ENCODE measurements at regions not wholly inside any gene's neighbourhood (a gene's known extent, or its start where the extent isn't known, plus 50 kb on each side); places are given as distances from the start of the nearest gene placed in this dataset.

DNA sequence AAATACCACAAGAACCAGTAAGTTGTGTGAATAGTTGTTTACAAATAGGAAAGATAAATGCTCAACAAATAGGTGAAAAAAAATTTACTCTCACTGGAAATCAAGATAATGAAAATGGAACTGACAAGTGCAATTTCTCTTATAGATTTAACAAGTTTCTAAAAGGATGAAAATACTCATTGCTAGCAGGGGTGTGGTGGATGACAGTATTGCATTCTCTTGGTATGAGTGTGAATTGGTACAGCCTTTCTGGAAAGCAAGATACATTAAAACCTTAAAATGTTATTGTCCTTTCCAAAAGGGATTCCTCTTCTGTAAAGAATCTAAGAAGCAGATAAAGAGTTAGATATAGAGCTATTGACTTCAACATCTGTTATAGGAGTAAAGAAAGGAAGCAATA, 240.0 kb upstream of the RPS6KA3 start:
- DNase-seq (ENCODE audit: low spot score) = no peak
- ATAC-seq = no peak
- intact Hi-C loops (cut with DNase I) = no loop called here

DNA sequence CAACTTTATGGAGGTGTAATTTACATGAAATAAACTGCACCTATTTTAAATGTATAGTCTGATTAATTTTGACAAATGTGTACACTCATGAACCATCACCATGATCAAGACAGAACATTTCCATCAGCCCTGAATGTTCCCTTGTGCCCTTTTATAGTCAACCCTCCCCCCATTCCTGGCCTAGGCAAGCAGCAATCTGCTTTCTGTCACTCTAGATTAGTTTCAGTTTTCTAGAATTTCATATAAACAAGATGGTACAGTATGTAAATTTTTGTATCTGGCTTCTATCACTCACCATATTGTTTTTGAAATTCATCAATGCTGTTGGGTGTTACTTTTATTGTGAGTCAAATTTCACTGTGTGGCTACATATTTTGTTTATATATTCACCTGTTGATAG, 234.2 kb upstream of the RPS6KA3 start:
- ATAC-seq = no peak
- intact Hi-C loops (cut with DNase I) = no loop called here

DNA sequence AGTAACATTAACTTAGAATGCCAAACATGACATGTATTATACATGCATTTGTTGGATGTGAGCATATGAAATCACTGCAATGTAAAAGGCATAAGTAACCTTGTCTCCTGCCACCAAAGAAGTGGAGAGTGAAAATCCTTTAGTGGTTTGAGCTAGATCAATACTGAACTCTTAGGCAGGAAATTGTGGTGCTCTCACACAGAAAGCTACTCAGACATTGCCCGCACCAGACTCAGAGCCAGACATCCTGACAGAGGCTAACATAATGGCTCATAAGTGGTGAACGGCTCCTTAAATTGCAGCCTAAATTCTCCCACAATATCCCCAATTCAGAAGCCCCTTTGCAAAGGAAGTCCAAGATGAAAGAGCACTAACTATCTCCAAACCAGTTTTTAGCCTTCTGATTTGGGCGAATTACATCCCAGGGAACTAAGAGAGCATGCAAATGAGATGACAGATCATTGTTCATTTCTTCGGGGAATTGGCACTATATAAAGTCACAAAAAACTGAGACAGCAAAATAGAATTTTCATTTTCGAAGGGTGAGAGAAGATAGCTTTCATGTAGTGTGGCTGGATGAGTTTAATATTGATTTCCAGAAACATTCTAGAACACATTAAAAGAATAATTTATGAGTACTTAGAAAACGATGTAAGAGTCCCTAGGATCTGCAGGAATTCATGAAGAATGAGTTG, 233.6 kb upstream of the RPS6KA3 start:
- ATAC-seq (no peak), DNase-seq (ENCODE audit: low spot score) (no peak)
- intact Hi-C loops (cut with DNase I) = no loop called here

More for the DNA sequence above, 234.2 kb upstream of the RPS6KA3 start:
- DNase-seq (ENCODE audit: low spot score) = no peak

DNA sequence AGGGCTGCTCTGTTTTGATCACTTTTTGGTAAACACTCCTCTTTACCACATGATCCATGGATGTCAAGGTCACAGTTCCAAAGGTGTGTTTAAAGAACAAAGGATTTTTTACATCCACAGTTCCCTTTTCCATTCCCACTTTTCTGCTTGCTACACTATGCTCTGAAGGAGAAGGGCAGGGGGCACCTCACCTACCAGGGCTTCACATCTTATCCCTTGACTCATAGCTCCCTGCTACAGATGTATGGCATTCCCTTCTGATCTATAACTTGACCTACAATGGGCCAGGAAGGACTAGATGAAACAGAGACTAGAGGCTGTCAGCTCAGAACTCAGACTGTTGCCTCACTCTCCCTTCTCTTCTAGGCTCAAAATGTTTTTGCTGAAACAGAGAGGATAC, 233.1 kb upstream of the RPS6KA3 start:
- intact Hi-C loops (cut with DNase I) = no loop called here
- no peak for ATAC-seq
- DNase-seq (ENCODE audit: low spot score) = no peak

DNA sequence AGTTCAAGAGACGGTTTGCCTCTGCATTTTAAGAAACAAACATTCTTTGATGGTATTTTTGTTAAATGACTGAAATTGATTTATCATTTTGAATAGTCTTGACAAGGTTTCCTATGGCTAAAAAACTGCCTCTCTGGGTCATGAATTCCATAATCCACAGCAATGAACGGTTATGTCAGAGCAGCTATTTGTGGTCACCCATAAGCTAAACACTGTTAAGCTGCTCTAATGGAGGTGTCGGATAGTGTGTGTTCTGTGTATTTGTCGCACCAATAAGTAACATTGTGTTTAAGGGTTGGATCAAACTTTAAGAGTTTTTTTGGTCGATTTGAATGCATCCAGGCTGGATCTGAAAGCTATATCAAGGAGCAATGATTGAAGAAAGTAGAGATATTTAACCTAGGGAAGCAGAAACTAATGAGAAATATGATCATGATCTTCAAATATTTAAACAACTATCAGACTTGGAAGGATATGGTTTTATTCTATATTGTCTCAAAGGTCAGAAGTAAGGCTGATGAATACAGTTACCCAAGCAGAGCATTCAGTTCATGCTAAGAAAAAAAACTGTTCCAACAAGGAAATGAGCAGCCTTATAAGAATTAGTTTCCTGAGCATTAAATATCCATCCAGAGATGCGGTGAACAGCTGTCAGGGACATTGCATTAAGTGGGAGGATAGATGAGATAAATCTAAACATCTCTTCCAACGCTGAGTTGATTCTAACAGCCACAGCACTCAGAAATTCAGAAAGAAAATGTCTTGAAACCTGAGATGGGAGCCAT, 232.3 kb upstream of the RPS6KA3 start:
- DNase-seq (ENCODE audit: low spot score) (no peak), ATAC-seq (no peak)
- intact Hi-C loops (cut with DNase I) = no loop called here

DNA sequence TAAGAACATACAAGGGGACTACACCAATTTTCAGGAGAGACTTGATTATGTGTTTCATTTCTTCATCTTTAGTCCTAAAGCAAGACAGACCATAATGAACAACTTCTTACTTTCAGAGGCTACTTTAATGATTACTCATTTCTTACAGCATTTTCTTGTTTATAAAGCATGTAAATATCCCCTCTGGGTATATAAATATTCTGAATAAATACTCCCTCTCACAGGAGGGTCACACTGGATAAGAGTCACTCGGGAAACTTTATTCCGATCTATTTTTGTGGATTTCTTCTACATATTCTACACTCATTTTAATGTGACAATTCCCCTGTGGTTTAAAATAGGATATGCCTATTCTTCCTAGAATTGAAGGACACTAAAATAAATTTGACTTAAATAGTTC, 228.9 kb upstream of the RPS6KA3 start:
- DNase-seq (ENCODE audit: low spot score) (no peak), ATAC-seq (no peak)
- intact Hi-C loops (cut with DNase I) = no loop called here

DNA sequence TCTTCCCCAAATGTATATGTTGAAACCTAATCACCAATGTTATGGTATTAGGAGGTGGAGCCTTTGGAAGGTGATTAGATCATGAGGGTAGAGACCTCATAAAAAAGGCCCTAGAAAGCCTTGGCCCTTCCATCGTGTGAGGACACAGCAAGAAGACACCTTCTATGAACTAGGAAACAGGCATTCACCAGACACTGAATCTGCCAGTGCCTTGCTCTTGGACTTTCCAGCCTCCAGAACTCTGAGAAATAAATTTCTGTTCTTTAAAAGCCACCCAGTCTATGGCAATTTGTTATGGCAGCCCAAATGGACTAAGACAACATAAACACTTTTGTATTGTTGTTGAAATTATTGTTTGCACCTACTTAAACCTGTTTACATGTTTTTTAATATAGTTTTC, 221.8 kb upstream of the RPS6KA3 start:
- intact Hi-C loops (cut with DNase I) = no loop called here
- DNase-seq (ENCODE audit: low spot score) = no peak
- no peak for ATAC-seq

DNA sequence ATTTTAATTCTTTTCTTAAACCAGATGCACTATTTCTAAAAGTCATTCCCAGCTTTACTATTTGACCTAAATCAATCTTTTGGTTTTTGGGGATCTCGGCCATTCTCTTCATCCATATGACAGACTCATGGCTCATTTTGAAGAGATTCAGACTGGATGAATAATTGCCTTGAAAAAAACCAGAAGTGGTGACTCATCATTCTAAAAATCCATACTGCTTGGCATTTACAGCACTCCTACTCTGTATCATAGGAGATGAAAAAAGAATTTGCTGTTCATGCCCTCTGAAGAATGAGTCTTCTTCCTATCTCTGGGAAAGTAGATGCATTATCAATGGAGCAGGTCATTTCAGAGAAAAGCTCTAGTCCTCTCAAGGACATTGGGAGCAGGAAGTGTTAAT, 220.5 kb upstream of the RPS6KA3 start:
- DNase-seq (ENCODE audit: low spot score) (no peak), ATAC-seq (no peak)
- intact Hi-C loops (cut with DNase I) = no loop called here

DNA sequence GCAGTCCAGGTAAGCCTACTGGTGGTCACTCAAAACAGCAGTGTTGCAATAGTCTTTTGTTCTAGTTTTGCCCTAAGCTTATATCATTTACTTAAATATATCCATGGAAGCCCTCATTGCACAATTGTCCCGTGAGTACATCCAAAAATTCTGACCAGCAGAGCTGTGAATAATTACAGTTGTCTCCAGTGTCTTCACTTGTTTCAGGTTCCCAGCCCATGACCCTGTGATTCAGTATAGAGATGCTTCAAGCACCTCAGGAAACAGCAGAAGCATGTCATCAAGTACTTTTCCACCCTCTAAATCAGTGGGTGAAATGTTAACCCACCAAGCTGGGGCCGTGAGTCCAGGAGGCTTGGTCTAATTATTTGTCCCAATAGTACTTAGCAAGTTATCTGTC, 214.9 kb upstream of the RPS6KA3 start:
- DNase-seq (ENCODE audit: low spot score) = no peak
- intact Hi-C loops (cut with DNase I) = no loop called here
- ATAC-seq = no peak

DNA sequence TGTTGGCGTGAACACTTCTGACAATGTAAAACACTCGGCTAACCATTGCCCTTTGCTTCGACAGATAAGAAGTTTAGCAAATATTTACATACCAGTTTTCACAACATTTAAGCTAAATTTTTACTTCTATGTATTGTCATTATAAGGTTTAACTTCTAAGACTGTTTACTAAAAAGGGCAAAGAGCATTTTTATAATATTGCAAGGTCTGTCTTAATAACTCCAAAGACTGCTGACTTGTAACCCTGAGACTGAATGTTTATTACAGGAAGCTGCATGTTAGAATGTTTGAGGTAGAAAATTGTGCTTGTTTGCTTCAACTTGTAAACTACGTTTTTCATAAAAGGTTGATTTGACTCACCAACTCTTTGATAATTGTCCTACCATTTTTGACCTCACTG, 213.2 kb upstream of the RPS6KA3 start:
- DNase-seq (ENCODE audit: low spot score) (no peak), ATAC-seq (no peak)
- intact Hi-C loops (cut with DNase I) = no loop called here

DNA sequence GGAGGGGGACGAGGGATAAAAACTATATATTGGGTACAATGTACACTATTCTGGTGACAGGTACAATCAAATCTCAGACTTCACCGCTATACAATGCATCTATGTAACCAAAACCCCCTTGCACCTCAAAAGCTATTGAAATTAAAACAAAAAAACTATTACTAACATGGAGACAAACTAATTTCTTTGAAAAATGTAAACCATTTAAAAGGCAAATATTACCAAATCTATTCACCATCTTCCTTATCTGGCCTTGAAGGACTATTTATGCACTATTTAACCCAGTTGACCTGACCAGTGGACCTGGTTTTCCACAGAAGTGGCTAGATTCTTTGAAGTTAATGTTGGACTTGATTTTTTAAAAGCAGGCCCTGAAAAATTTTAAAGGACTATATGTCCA, 212.3 kb upstream of the RPS6KA3 start:
- ATAC-seq (no peak), DNase-seq (ENCODE audit: low spot score) (no peak)
- intact Hi-C loops (cut with DNase I) = no loop called here

DNA sequence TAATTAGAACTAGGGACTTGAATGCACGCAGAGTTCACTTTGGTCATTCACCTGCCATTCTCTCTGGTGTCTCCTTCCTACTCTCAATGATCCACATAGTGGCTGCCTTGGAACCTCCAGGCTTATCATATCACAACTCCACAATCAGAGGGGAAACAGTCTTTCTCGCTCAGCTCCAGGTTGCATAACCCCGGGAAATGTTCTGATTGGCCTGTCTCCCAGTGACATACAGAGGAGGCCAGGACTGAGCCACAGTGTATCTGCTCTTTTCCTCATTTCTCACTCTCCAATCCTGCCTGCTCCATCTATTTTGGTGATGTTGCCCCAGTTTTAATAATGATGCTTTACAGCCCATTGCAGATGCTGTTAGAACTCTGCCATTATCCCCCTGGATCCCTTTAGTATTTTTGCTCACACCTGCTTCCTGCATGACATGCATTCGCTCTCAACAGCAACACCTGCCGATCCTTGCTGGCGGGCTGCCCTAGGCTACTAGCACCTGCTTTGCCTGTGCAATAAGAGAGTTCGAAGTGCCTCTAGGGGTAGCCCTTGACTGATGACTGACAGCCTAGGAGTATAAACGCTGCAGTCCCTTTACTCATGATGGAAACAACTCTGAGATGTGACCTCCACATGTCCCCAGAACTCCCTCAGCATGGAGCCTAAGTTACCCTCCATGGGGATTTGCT, 211.3 kb upstream of the RPS6KA3 start:
- no peak for DNase-seq (ENCODE audit: low spot score)
- intact Hi-C loops (cut with DNase I) = no loop called here
- no peak for ATAC-seq

DNA sequence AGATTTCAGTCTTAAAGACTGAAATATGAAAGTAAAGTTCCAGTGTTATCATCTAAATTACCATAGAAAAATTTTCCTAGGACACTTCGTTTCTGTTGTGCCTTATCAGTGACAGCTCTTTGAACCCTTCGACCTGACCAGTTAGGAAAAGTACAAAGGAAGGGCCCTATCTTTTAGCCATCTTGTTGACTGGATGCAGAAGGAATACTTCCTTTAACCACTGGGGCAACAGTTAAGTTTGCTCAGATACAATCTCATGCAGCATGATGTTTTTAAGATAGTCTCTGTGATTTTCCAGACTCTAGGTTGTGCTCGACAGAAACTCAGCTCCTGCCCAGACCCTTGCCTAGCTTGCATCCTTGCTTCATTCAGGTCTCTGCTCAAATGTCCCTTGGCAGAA, 210.5 kb upstream of the RPS6KA3 start:
- DNase-seq (ENCODE audit: low spot score) (no peak), ATAC-seq (no peak)
- intact Hi-C loops (cut with DNase I) = no loop called here

DNA sequence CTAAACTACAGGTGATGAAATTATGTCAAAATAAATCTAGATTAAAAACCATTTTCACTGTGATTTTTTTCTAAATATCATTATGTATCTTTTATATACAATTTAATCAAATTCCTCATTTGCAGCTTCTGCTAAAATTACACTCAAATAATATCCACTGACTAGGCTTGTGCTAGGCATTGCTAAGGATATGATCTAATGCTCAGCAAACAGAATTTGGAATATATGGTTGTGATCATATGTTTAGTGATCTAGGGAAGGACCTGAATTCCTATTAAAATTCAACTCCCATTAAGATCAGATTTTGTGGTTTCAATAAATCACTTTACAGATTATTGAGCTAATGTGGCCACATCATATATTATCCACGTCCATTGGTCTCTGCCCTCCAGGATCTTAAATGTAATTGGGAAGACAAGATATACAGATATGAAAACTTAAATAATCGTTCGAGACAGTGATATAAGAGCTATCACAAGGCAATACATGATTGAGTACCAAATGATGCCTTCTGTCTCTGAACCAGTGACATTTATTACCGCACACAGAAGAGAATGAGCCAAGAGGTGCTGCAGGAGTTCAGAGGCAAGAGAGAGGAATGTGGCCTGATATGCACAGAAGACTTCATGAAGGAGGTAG, 206.0 kb upstream of the RPS6KA3 start:
- intact Hi-C loops (cut with DNase I) = no loop called here
- no peak for ATAC-seq
- no peak for DNase-seq (ENCODE audit: low spot score)

DNA sequence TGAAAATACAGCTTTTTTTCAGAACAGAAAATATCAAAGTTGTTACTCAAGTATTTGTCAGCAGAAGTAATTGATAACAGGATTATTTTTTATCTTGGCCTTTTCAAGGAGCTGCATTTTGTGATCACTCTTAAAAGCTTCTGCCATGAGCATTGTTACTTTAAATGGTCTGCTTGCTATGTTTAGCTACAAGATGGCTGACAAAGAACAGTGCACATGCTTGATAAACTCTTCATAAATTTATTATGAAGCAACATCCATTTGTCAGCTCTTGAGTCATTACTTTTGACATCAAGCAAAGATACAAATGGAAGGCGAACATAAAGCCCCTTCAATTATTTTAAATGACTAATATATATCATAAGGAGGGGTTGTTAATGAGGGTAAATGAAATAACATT, 205.4 kb upstream of the RPS6KA3 start:
- DNase-seq (ENCODE audit: low spot score) = no peak
- intact Hi-C loops (cut with DNase I) = no loop called here
- no peak for ATAC-seq

DNA sequence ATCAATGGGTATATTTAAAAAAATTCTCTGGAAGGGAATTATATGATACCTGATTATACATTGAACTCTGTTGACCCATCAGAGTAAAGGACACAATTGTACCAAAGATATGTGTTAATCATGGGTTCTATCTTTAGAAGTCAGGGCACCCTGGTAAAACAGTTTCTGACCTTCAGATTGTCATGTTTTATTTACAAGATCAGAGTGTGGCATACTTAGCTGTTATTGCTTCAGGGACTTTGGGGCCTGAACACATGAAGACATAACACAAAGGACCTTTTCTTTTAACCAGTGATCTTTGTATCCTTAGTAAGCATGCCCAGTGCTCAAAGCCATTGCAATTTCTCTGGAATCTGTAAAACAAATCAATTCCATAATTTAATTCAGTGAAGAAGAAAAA, 204.8 kb upstream of the RPS6KA3 start:
- ATAC-seq (peak; percentile 53), DNase-seq (ENCODE audit: low spot score) (no peak)
- intact Hi-C loops (cut with DNase I) = no loop called here

DNA sequence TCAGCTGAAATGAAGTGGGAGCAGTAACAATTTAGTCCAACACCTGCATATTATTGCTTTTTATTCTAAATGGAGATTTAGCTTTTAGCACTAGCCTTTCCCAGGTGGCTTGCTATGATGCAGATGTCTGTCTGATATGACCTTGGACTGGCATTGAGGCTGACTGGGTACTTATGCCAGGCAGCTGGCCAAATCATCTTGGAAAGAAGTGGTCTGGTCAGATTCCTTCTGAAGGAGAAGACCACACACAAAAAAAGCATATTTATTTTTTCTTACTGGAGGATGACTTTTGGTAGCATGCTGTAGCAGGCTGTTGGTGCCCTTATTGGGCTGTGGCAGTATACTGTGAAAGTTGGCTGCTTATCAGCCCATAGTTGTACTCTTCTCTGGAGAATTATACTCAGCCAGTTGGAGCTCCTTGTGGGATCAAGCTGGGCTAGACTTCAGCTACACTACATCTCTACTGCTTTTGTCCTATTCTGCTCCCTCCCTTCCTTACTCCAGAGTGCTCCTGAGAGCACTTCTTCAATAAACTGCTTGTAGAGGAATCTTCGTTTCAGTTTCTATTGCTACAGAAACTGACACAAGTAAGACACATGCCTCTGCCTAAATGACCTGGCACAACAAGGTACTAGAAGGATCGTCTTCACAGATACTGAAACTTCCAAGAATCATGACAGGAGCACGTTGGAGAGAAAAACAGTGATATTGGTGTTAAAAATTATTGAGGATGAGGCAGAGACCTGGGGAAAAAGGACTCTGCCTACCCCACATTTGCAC, 196.8 kb upstream of the RPS6KA3 start:
- intact Hi-C loops (cut with DNase I) = no loop called here
- DNase-seq (ENCODE audit: low spot score) = no peak

DNA sequence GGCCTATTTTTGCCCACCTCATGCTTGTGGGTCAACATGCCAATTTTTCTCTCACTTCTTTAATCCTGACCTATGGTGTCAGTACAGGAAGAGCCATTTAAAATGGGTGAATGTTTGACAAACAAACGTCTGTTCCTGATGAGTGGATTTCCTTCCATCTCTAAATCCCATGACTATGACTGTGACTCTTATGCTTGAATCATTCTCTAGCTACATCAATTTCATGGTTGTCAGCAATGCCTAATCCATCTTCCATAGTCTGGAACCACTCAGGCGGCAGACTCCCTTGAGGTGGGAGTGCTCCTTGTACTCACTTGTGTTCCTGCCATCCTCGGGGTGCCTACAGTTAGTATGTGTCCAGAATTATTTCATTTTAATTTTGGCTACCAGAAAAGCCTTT, 194.9 kb upstream of the RPS6KA3 start:
- intact Hi-C loops (cut with DNase I) = no loop called here
- DNase-seq (ENCODE audit: low spot score) = no peak
- ATAC-seq = no peak

More for the DNA sequence above, 196.8 kb upstream of the RPS6KA3 start:
- ATAC-seq = no peak

DNA sequence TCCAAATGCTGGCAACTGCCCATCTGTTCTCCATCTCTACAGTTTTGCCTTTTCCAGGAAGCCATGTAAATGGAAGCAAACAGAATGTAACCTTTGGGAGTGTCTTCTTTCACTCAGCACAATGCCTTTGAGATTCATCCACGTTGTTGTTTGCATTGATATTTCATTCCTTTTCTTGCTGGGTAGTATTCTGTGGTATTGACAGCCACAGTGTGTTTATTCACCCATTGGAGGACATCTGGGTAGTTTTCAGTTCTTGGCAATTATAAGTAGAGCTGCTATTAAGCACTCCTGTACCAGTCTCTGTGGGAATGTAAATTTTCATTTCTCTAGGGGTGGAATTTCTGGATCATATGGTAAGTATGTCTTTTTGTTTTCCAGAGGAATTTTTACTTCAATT, 194.3 kb upstream of the RPS6KA3 start:
- DNase-seq (ENCODE audit: low spot score) (no peak), ATAC-seq (no peak)
- intact Hi-C loops (cut with DNase I) = no loop called here
